Activated CD8-positive, alpha-beta T cell treated with anti-CD3 and anti-CD28 coated beads, Interleukin-2, amount 10 ng/mL, durations not matched to agents 7 days and 5 days (primary cell): ENCODE measurements at regions not wholly inside any gene's neighbourhood (a gene's known extent, or its start where the extent isn't known, plus 50 kb on each side); places are given as distances from the start of the nearest gene placed in this dataset.
"Not testable (repeated sequence)": the region's sequence is repeated elsewhere in the genome, so short reads cannot be mapped to it uniquely, and the experiment has no call there.

ENCODE experiments used
- ATAC-seq: fragments of 150-1000 bp; cut with Tn5 transposase; one replicate; pipeline ENCODE4 v1.10.0; 2021; ENCODE audit warnings: moderate library complexity
- CTCF ChIA-PET: fragments of 350-600 bp; sonication (Branson Sonifier 250); formaldehyde crosslinking; loops from one replicate; lab custom pipeline; 2021; ENCODE audit warnings: antibody characterized with exemption; lab: Charles Lee
- POLR2A ChIA-PET: fragments of 350-600 bp; sonication (Branson Sonifier 250); formaldehyde crosslinking; loops from one replicate; lab custom pipeline; 2021; ENCODE audit warnings: antibody characterized with exemption; lab: Charles Lee
- DNase-seq: peaks from one replicate; pipeline ENCODE4 v3.0.0-alpha.2; 2020
- H3K27ac Mint-ChIP-seq: one replicate; pipeline ENCODE4 v1.8.0; 2021; ENCODE audit warnings: mild to moderate bottlenecking, mixed read lengths
- H3K27me3 Mint-ChIP-seq: one replicate; pipeline ENCODE4 v1.8.0; 2021; ENCODE audit warnings: low read depth, mixed read lengths
- H3K36me3 Mint-ChIP-seq: one replicate; pipeline ENCODE4 v1.8.0; 2021; ENCODE audit warnings: low read depth, mixed read lengths
- H3K4me1 Mint-ChIP-seq: one replicate; pipeline ENCODE4 v1.8.0; 2021; ENCODE audit warnings: low read depth, mixed read lengths
- H3K4me3 Mint-ChIP-seq: one replicate; pipeline ENCODE4 v1.8.0; 2021; ENCODE audit warnings: mild to moderate bottlenecking, mixed read lengths
- H3K9me3 Mint-ChIP-seq: one replicate; pipeline ENCODE4 v1.8.0; 2022; ENCODE audit warnings: mixed read lengths; ENCODE audit not compliant: insufficient read depth

- Mint-ChIP-seq H3K4me3 (no peak overlapping the region), H3K36me3 (no peaks in the 10 kb centered on the region), H3K27me3 (no peaks in the 10 kb centered on the region), H3K9me3 (peaks cover 3% of the 10 kb centered on the region), H3K27ac (no peak overlapping the region), H3K4me1 (no peaks in the 10 kb centered on the region)
- DNase-seq (no peak), ATAC-seq (no peak)
- ChIA-PET POLR2A (no interaction called here), CTCF (no interaction called here)
Measured at GRCh38 chr14:45810152-45810872, 557.3 kb upstream of the MIS18BP1 start.

GRCh38 chr14:45807178-45807899, 554.3 kb upstream of the MIS18BP1 start:
- Mint-ChIP-seq H3K4me3 (no peak overlapping the region), H3K4me1 (no peaks in the 10 kb centered on the region), H3K27me3 (no peaks in the 10 kb centered on the region), H3K27ac (no peak overlapping the region), H3K9me3 (no peaks in the 10 kb centered on the region), H3K36me3 (no peaks in the 10 kb centered on the region)
- POLR2A ChIA-PET, result no interaction called here
- no peak for ATAC-seq
- DNase-seq, result no peak
- CTCF ChIA-PET, result no interaction called here

GRCh38 chr14:45799511-45799910, 546.5 kb upstream of the MIS18BP1 start:
- ChIA-PET POLR2A (no interaction called here), CTCF (no interaction called here)
- H3K4me1 Mint-ChIP-seq, result no peaks in the 10 kb centered on the region
- DNase-seq (no peak), ATAC-seq (no peak)
- no peaks in the 10 kb centered on the region for H3K9me3 Mint-ChIP-seq
- H3K27me3 Mint-ChIP-seq, result no peaks in the 10 kb centered on the region
- no peak overlapping the region for H3K4me3 Mint-ChIP-seq
- no peak overlapping the region for H3K27ac Mint-ChIP-seq
- no peaks in the 10 kb centered on the region for H3K36me3 Mint-ChIP-seq

DNA sequence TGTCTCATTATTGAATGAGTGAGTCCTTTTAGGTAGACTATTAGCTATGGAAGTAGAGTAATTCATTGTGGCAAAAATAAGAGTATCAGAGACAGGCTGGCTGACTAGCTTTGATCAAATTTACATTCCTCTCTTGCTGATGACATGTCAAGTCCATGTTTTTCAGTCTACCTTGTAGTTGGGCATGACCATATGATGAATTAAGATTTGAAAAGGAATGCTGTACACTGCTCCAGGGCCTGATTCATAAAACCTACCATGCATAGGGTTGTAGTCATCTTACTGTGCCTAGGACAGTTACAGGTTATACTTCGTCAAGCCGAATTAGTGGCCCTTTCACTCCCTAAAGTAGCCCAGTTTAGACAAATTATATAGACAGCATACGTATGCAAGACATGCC, 545.7 kb upstream of the MIS18BP1 start:
- Mint-ChIP-seq H3K27me3 (no peaks in the 10 kb centered on the region), H3K9me3 (no peaks in the 10 kb centered on the region), H3K27ac (no peak overlapping the region), H3K4me3 (no peak overlapping the region), H3K4me1 (no peaks in the 10 kb centered on the region), H3K36me3 (no peaks in the 10 kb centered on the region)
- ChIA-PET POLR2A (no interaction called here), CTCF (no interaction called here)
- ATAC-seq, result no peak
- no peak for DNase-seq

DNA sequence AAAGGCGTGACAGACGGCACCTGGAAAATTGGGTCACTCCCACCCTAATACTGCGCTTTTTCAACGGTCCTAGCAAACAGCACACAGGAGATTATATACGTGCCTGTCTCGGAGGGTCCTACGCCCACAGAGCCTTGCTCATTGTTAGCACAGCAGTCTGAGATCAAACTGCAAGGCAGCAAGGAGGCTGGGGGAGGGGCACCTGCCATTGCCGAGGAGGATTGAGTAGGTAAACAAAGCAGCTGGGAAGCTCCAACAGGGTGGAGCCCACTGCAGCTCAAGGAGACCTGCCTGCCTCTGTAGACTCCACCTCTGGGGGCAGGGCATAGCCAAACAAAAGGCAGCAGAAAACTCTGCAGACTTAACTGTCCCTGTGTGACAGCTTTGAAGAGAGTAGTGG, 543.0 kb upstream of the MIS18BP1 start:
- H3K4me1 Mint-ChIP-seq, H3K4me3 Mint-ChIP-seq, ATAC-seq, H3K9me3 Mint-ChIP-seq, H3K27me3 Mint-ChIP-seq, H3K36me3 Mint-ChIP-seq, POLR2A ChIA-PET, DNase-seq, H3K27ac Mint-ChIP-seq, CTCF ChIA-PET: not testable (repeated sequence)

DNA sequence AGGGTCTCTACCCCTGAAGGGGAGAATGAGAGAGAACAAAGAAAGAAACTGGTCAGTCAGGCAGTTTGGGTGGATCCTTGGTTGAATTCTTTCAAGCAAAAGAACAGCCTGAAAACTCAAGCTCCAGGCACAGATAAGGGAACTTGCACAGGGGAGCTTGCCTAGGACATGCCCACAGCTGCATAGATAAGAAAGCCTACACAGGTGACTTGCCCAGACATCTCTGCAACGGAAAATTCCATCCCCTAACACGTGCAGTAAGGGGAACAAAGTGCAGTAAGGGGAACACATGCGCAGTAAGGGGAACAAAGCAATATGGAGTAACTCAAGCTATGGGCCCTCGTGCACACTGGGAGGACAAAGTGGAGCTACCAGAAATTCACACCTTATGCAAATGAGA, 540.1 kb upstream of the MIS18BP1 start:
- ATAC-seq (no peak), DNase-seq (no peak)
- H3K9me3 Mint-ChIP-seq, result no peaks in the 10 kb centered on the region
- H3K27me3 Mint-ChIP-seq, result no peaks in the 10 kb centered on the region
- no peak overlapping the region for H3K27ac Mint-ChIP-seq
- H3K4me3 Mint-ChIP-seq, result no peak overlapping the region
- no peaks in the 10 kb centered on the region for H3K36me3 Mint-ChIP-seq
- no peaks in the 10 kb centered on the region for H3K4me1 Mint-ChIP-seq
- POLR2A ChIA-PET, result no interaction called here
- CTCF ChIA-PET, result no interaction called here

DNA sequence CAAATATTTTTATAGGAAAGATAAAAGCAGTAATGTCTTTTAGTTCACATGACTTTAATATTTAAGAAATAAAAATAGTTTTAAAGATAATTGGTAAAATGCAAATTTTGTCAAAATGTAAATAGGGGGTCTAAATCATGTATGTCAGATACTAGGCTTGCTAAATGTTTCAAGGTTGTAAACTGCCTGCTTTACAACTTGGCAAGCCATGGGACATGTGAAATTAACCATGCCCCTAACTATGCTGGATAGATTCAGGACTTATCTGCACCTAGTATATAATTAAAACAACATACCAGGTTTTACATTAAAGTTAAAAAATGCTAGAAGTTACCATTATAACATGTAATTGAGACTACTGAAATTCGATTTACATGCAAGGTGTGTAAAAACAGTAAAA, 537.3 kb upstream of the MIS18BP1 start:
- Mint-ChIP-seq H3K9me3 (peaks cover 11% of the 10 kb centered on the region), H3K27me3 (no peaks in the 10 kb centered on the region), H3K36me3 (no peaks in the 10 kb centered on the region), H3K4me3 (no peak overlapping the region), H3K4me1 (no peaks in the 10 kb centered on the region), H3K27ac (no peak overlapping the region)
- DNase-seq (no peak), ATAC-seq (no peak)
- ChIA-PET CTCF (no interaction called here), POLR2A (no interaction called here)

GRCh38 chr14:45787167-45787566, 534.2 kb upstream of the MIS18BP1 start:
- ChIA-PET POLR2A (no interaction called here), CTCF (no interaction called here)
- DNase-seq (no peak), ATAC-seq (no peak)
- Mint-ChIP-seq H3K9me3 (peaks cover 32% of the 10 kb centered on the region), H3K4me1 (no peaks in the 10 kb centered on the region), H3K27ac (no peak overlapping the region), H3K4me3 (no peak overlapping the region), H3K36me3 (no peaks in the 10 kb centered on the region), H3K27me3 (no peaks in the 10 kb centered on the region)

DNA sequence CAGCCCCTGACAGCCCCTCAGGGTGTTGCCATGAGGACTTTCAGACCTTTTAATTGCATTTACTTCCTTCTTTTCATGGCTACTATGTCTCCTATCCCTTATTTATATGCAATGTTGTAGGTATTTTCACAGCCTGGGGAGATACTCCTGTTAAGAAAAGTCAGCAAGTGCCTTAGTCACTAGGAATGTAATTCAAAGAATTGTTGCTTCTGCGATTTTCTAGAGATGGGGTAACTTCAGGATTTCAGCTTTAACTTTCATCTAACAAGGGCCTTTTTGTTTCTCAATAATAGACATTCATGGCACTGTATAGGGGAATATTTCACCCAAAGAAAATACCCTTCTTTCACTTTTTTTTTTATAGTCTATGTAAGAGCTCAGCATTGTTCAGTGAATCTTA, 533.3 kb upstream of the MIS18BP1 start:
- DNase-seq (no peak), ATAC-seq (no peak)
- Mint-ChIP-seq H3K27me3 (no peaks in the 10 kb centered on the region), H3K4me1 (no peaks in the 10 kb centered on the region), H3K4me3 (no peak overlapping the region), H3K36me3 (no peaks in the 10 kb centered on the region), H3K27ac (no peak overlapping the region), H3K9me3 (peaks cover 39% of the 10 kb centered on the region)
- POLR2A ChIA-PET, result no interaction called here
- CTCF ChIA-PET, result no interaction called here

DNA sequence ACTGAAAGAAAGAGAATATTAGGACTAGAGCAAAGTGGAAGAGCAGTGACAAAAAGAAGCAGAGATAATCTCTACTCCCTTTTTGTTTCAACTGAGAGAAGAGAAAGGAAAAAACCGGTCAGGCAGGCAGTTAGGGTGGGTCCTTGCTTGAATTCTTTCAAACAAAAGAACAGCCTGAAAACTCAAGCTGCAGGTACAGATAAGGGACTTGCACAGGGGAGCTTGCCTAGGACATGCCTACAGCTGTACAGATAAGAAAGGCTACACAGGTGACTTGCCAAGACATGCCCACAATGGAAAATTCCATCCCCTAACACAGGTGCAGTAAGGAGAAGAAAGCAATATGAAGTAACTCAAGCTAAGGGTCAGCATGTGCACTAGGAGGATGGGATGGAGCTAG, 532.2 kb upstream of the MIS18BP1 start:
- H3K27me3 Mint-ChIP-seq, result no peaks in the 10 kb centered on the region
- no peak overlapping the region for H3K4me3 Mint-ChIP-seq
- DNase-seq (no peak), ATAC-seq (no peak)
- ChIA-PET CTCF (no interaction called here), POLR2A (interaction anchor here (0.6 kb wide), 1 partner anchor 34 kb away, joined by 3 read pairs; no protein-coding TSS in a partner anchor)
- H3K4me1 Mint-ChIP-seq, result no peaks in the 10 kb centered on the region
- H3K9me3 Mint-ChIP-seq, result peaks cover 47% of the 10 kb centered on the region
- no peaks in the 10 kb centered on the region for H3K36me3 Mint-ChIP-seq
- H3K27ac Mint-ChIP-seq, result no peak overlapping the region

DNA sequence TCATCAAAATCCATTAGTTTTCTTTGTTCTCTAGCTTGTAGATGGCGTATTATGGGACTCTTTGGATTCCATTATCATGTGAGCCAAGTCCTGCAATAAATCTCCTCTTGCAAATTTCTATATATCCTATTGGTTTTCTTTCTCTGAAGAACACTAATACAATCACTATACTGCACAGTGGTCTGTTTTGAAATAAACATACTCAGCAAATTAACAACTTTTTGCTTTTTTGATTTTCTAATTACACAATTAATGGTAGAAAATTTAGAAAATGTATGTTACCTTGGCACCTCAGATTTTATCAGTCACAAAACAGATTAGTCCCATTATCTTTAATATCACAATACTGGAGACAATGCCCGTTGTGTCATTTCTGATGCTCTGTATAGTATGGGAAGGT, 513.2 kb upstream of the MIS18BP1 start:
- CTCF ChIA-PET, result no interaction called here
- POLR2A ChIA-PET, result no interaction called here
- DNase-seq (no peak), ATAC-seq (no peak)
- no peaks in the 10 kb centered on the region for H3K4me1 Mint-ChIP-seq
- H3K4me3 Mint-ChIP-seq, result no peak overlapping the region
- no peaks in the 10 kb centered on the region for H3K36me3 Mint-ChIP-seq
- no peaks in the 10 kb centered on the region for H3K27me3 Mint-ChIP-seq
- H3K27ac Mint-ChIP-seq, result no peak overlapping the region
- peaks cover 22% of the 10 kb centered on the region for H3K9me3 Mint-ChIP-seq

DNA sequence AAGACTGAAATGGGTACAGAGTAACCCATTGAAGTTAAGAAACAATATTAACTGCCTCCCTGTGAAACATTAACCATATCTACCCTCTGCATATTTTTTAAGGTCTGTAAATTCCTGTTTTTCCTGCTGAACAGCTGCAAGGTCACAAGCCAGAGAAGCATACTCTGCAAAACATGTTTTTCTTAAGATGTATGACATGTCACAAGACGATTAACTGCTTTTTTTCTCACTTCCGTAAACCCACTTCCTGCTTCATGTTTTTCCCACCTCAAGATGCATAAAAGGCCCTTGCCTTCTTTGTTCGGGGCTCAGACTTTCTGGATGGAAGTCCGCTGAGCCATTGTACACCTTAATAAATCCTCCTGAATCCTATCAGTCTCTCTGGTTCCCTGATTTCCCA, 504.7 kb upstream of the MIS18BP1 start:
- H3K27ac Mint-ChIP-seq, result no peak overlapping the region
- peaks cover 29% of the 10 kb centered on the region for H3K9me3 Mint-ChIP-seq
- CTCF ChIA-PET, result no interaction called here
- ATAC-seq, result no peak
- no peak for DNase-seq
- no peaks in the 10 kb centered on the region for H3K27me3 Mint-ChIP-seq
- H3K36me3 Mint-ChIP-seq, result no peaks in the 10 kb centered on the region
- no peaks in the 10 kb centered on the region for H3K4me1 Mint-ChIP-seq
- POLR2A ChIA-PET, result no interaction called here
- no peak overlapping the region for H3K4me3 Mint-ChIP-seq
